IPS-18a (cell line): ENCODE measurements at regions not wholly inside any gene's neighbourhood (a gene's known extent, or its start where the extent isn't known, plus 50 kb on each side); places are given as distances from the start of the nearest gene placed in this dataset.

Experiments
- H3K27ac ChIP-seq: one replicate; pipeline ENCODE4 v1.5.1; 2013; ENCODE audit warnings: low read length
- H3K27me3 ChIP-seq: one replicate; pipeline ENCODE4 v1.6.1; 2013; ENCODE audit warnings: mild to moderate bottlenecking, low read length; ENCODE audit not compliant: control insufficient read depth, insufficient read depth
- H3K36me3 ChIP-seq: one replicate; pipeline ENCODE4 v1.6.1; 2013; ENCODE audit warnings: low read depth, low read length; ENCODE audit not compliant: control insufficient read depth
- H3K4me1 ChIP-seq: one replicate; pipeline ENCODE4 v1.6.1; 2013; ENCODE audit warnings: low read depth, low read length; ENCODE audit not compliant: control insufficient read depth
- H3K4me3 ChIP-seq: one replicate; pipeline ENCODE4 v1.5.1; 2013; ENCODE audit warnings: low read length
- H3K9ac ChIP-seq: one replicate; pipeline ENCODE4 v1.6.1; 2013; ENCODE audit warnings: mild to moderate bottlenecking, low read length, moderate library complexity
- H3K9me3 ChIP-seq: one replicate; pipeline ENCODE4 v1.6.1; 2013; ENCODE audit warnings: low read depth, low read length; ENCODE audit not compliant: control insufficient read depth

DNA sequence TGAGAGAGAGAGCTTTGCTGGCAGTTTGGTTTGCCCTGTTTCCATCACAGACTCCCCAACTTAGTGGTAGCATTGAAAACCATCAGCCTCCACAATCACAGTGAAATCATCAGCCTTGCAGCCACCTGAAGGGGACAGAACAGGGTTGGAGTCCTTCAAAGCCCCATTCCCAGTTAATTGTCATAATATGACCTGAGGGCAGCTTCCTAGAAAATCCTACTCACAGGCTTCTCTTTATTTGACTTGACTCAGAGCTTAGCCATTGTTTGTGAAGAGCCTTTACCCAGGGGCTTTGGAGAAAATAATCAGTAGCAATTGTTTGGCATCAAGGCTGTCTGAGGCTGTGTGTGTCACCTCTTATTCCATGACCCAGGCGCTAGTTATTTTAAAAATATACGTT, 308.7 kb downstream of the CBLN2 start:
- Histone ChIP-seq H3K9me3 (peaks cover 5% of the 10 kb centered on the region), H3K27me3 (no peaks in the 10 kb centered on the region), H3K4me3 (no peak overlapping the region), H3K9ac (no peak overlapping the region), H3K27ac (no peak overlapping the region), H3K36me3 (no peaks in the 10 kb centered on the region), H3K4me1 (no peaks in the 10 kb centered on the region)

- H3K4me3 ChIP-seq: no peak overlapping the region
- H3K4me1 ChIP-seq: no peaks in the 10 kb centered on the region
- H3K36me3 ChIP-seq: no peaks in the 10 kb centered on the region
- H3K9ac ChIP-seq: no peak overlapping the region
- H3K9me3 ChIP-seq: peaks cover 6% of the 10 kb centered on the region
- no peaks in the 10 kb centered on the region for H3K27me3 ChIP-seq
- no peak overlapping the region for H3K27ac ChIP-seq
Measured at GRCh38 chr18:72233106-72233505, 311.0 kb downstream of the CBLN2 start.

- H3K9me3 ChIP-seq: peaks cover 8% of the 10 kb centered on the region
- H3K9ac ChIP-seq: no peak overlapping the region
- no peaks in the 10 kb centered on the region for H3K36me3 ChIP-seq
- no peaks in the 10 kb centered on the region for H3K4me1 ChIP-seq
- no peak overlapping the region for H3K4me3 ChIP-seq
- H3K27me3 ChIP-seq: no peaks in the 10 kb centered on the region
- no peak overlapping the region for H3K27ac ChIP-seq
Measured at GRCh38 chr18:72232644-72233043, 311.5 kb downstream of the CBLN2 start.

DNA sequence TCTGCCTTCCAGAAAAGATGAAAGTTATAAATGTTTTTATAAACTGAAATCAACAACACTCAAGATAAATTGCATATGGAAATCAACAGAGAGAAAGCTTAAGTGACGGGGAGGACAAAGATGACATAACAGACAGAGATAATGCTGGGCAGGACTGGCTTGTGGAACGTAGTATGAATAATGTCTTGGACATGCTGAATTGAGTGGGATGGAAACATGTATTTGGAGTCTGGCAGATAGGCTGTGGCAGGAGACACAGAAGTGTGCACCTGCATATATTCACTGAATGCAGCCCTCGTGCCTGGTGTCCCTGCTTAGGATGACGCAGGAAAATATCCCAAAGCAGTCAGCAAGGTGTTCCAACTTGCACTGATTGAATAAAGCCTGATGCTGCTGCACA, 318.2 kb downstream of the CBLN2 start:
- H3K4me1 ChIP-seq: no peaks in the 10 kb centered on the region
- H3K9me3 ChIP-seq: peaks cover 22% of the 10 kb centered on the region
- H3K9ac ChIP-seq: no peak overlapping the region
- no peaks in the 10 kb centered on the region for H3K27me3 ChIP-seq
- H3K4me3 ChIP-seq: no peak overlapping the region
- no peak overlapping the region for H3K27ac ChIP-seq
- H3K36me3 ChIP-seq: no peaks in the 10 kb centered on the region

GRCh38 chr18:72223733-72224132, 320.4 kb downstream of the CBLN2 start:
- Histone ChIP-seq H3K9me3 (peaks cover 18% of the 10 kb centered on the region), H3K27me3 (no peaks in the 10 kb centered on the region), H3K27ac (no peak overlapping the region), H3K9ac (no peak overlapping the region), H3K36me3 (no peaks in the 10 kb centered on the region), H3K4me3 (no peak overlapping the region), H3K4me1 (no peaks in the 10 kb centered on the region)

DNA sequence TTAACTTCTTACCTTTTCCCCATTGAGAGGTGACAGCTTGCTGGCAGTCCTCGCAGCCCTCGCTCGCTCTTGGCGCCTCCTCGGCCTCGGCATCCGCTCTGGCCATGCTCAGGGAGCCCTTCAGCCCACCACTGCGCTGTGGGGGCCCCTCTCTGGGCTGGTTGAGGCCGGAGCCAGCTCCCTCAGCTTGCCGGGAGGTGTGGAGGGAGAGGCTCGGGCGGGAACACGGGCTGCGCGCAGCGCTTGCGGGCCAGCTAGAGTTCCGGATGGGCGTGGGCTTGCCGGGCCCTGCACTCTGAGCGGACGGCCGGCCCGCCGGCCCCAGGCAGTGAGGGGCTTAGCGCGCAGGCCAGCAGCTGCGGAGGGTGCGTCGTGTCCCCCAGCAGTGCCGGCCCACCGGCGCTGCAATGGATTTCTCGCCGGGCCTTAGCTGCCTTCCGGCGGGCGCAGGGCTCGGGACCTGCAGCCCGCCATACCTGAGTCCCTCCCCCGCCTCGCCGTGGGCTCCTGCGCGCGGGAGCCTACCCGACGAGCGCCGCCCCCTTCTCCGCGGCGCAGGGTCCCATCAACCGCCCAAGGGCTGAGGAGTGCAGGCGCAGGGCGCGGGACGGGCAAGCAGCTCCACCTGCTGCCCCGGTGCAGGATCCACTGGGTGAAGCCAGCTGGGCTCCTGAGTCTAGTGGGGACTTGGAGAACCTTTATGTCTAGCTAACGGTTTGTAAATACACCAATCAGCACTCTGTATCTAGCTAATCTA, 335.0 kb downstream of the CBLN2 start:
- peaks cover 34% of the 10 kb centered on the region for H3K9me3 ChIP-seq
- H3K4me1 ChIP-seq: no peaks in the 10 kb centered on the region
- no peaks in the 10 kb centered on the region for H3K36me3 ChIP-seq
- H3K4me3 ChIP-seq: no peak overlapping the region
- H3K9ac ChIP-seq: no peak overlapping the region
- no peaks in the 10 kb centered on the region for H3K27me3 ChIP-seq
- no peak overlapping the region for H3K27ac ChIP-seq

- Histone ChIP-seq H3K36me3 (no peaks in the 10 kb centered on the region), H3K4me1 (no peaks in the 10 kb centered on the region), H3K4me3 (no peak overlapping the region), H3K9ac (no peak overlapping the region), H3K27me3 (no peaks in the 10 kb centered on the region), H3K27ac (no peak overlapping the region), H3K9me3 (peaks cover 29% of the 10 kb centered on the region)
Measured at GRCh38 chr18:72207280-72207679, 336.9 kb downstream of the CBLN2 start.

DNA sequence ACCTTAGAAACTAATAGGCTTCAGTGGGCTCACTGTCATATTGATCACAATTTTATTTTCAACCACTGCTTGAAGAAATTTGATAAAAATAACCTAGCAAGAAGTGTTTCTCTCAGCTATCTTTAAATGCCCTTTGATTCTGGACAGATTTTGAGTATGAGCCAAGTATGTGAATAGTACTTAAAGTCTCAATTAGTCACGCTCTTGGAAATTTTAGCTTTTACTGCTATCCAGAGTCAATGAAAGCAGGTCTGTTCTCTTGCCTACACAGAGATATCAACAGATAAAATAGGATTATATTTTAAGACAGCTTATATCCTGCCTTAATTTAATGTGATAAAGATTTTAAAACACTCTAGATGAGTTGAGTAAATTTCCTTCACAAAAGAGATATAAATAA, 337.3 kb downstream of the CBLN2 start:
- no peaks in the 10 kb centered on the region for H3K36me3 ChIP-seq
- H3K4me1 ChIP-seq: no peaks in the 10 kb centered on the region
- no peak overlapping the region for H3K27ac ChIP-seq
- H3K9me3 ChIP-seq: peaks cover 26% of the 10 kb centered on the region
- H3K27me3 ChIP-seq: no peaks in the 10 kb centered on the region
- H3K4me3 ChIP-seq: no peak overlapping the region
- H3K9ac ChIP-seq: no peak overlapping the region

- no peak overlapping the region for H3K9ac ChIP-seq
- no peak overlapping the region for H3K4me3 ChIP-seq
- no peaks in the 10 kb centered on the region for H3K4me1 ChIP-seq
- peaks cover 16% of the 10 kb centered on the region for H3K9me3 ChIP-seq
- H3K36me3 ChIP-seq: no peaks in the 10 kb centered on the region
- no peak overlapping the region for H3K27ac ChIP-seq
- H3K27me3 ChIP-seq: no peaks in the 10 kb centered on the region
Measured at GRCh38 chr18:72201032-72201431, 343.1 kb downstream of the CBLN2 start.

GRCh38 chr18:72197591-72197990, 346.6 kb downstream of the CBLN2 start:
- H3K36me3 ChIP-seq: no peaks in the 10 kb centered on the region
- no peak overlapping the region for H3K9ac ChIP-seq
- H3K4me3 ChIP-seq: no peak overlapping the region
- H3K27me3 ChIP-seq: no peaks in the 10 kb centered on the region
- H3K27ac ChIP-seq: no peak overlapping the region
- peaks cover 14% of the 10 kb centered on the region for H3K9me3 ChIP-seq
- no peaks in the 10 kb centered on the region for H3K4me1 ChIP-seq

GRCh38 chr18:72194072-72194471, 350.1 kb downstream of the CBLN2 start:
- Histone ChIP-seq H3K9me3 (peaks cover 12% of the 10 kb centered on the region), H3K4me3 (no peak overlapping the region), H3K27ac (no peak overlapping the region), H3K4me1 (no peaks in the 10 kb centered on the region), H3K27me3 (no peaks in the 10 kb centered on the region), H3K9ac (no peak overlapping the region), H3K36me3 (no peaks in the 10 kb centered on the region)

DNA sequence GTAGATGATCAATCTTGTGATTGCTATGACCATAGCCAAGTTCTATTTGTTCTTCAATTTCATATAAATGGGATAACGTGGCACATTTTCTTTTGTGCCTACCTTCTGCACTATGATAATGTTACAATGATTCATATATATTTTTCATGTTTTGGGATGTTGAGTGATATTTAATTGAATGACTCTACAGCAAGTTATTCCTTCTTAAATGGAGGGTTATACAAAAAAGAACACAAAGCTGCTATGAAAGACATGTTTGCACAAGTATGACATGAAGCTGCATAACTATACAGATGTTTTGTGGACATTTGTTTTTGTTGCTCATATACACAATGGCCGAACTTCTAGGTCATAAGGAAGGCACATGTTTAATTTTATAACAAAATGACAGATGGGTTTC, 356.2 kb downstream of the CBLN2 start:
- Histone ChIP-seq H3K4me1 (no peaks in the 10 kb centered on the region), H3K9me3 (peaks cover 17% of the 10 kb centered on the region), H3K9ac (no peak overlapping the region)

More for the DNA sequence above, 356.2 kb downstream of the CBLN2 start:
- Histone ChIP-seq H3K4me3 (no peak overlapping the region), H3K27me3 (no peaks in the 10 kb centered on the region), H3K36me3 (no peaks in the 10 kb centered on the region), H3K27ac (no peak overlapping the region)
